HG03108 (cell line): ENCODE measurements at regions not wholly inside any gene's neighbourhood (a gene's known extent, or its start where the extent isn't known, plus 50 kb on each side); places are given as distances from the start of the nearest gene placed in this dataset.
"Not testable (repeated sequence)": the region's sequence is repeated elsewhere in the genome, so short reads cannot be mapped to it uniquely, and the experiment has no call there.

Experiments
- ATAC-seq: cut with Tn5 transposase; IDR thresholded peaks from one replicate; pipeline ENCODE4 v1.9.1; 2021; ENCODE audit warnings: moderate library complexity; ENCODE audit not compliant: unreplicated experiment

GRCh38 chr4:33746979-33747378 lies 2497.3 kb downstream of the ARAP2 start:
- ATAC-seq = no peak

GRCh38 chr4:33751050-33751449 lies 2493.3 kb downstream of the ARAP2 start:
- no peak for ATAC-seq

DNA sequence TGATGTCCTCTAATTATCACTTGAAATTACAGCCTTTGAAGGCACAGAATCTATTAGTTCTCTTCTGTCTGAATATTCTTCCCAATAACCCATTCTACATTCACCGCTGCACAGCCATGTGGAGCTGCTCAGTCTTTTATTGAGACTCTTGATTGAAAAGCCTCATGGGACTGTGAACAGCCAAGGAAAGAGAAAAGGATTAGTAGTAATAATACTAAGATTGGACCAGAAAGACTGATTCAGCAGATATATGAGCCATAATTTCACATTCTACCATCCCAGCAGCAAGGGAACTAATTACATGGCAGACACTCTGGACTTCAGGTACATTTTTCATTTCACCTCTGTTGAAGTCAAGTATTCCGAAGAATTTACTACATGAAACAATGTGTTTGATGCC lies 2471.7 kb downstream of the ARAP2 start:
- no peak for ATAC-seq

GRCh38 chr4:33780952-33781791 lies 2463.1 kb downstream of the ARAP2 start:
- ATAC-seq = no peak

- ATAC-seq = no peak
Observed at GRCh38 chr4:33785843-33786242, 2458.5 kb downstream of the ARAP2 start.

- no peak for ATAC-seq
Observed at GRCh38 chr4:33802578-33802977, 2441.7 kb downstream of the ARAP2 start.

DNA sequence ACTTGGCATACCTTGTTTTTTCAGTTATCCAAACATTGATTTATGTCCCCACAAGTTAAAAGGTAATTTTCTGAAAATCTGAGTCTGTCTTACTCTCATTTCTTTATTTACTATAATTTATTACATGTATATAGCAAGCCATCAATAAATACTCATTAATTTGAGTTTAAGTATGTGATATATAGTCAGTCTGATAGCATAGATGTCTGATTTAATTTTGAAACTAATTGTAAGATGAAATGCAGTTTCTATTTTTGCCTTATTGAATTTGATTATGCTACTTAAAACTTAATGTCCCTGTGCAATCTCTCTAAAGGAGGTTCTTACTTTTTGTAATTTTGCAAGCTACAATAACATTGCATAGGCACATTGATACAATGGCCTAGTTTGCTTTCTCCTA lies 2418.6 kb downstream of the ARAP2 start:
- ATAC-seq = no peak

- not testable (repeated sequence) for ATAC-seq
Observed at GRCh38 chr4:33829356-33829755, 2415.0 kb downstream of the ARAP2 start.

DNA sequence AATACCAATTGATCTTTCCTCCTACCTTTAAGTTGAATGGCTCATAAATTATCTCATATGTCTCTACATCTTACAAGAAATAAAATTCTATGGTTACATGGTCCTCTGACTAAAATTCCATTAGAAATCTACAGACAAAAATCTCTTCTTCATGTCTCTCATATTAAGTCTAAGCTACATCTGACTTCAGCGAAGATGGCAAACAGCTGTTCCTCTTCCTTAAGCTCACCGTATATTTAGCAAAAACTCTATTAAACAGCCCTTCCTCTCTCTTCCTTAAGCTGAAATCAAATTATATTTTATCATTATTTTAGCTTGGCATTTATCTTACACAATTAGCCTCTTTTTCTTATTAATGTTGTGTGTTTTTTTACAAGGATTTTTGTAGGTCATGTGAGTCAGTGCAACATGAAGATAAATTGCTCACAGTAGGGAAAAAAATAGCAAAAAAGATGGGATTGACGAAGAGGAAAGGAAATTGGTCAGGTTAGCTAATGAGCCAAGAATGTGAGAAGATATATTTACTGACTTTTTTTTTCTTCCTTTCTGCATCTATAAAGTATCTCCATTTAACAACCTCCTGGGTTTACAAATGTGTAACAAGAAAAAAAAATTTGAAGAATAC lies 2412.8 kb downstream of the ARAP2 start:
- no peak for ATAC-seq

- ATAC-seq = not testable (repeated sequence)
Observed at GRCh38 chr4:33835764-33836163, 2408.6 kb downstream of the ARAP2 start.

- no peak for ATAC-seq
Observed at GRCh38 chr4:33837043-33837838, 2407.1 kb downstream of the ARAP2 start.

GRCh38 chr4:33841120-33841519 lies 2403.2 kb downstream of the ARAP2 start:
- ATAC-seq = no peak

DNA sequence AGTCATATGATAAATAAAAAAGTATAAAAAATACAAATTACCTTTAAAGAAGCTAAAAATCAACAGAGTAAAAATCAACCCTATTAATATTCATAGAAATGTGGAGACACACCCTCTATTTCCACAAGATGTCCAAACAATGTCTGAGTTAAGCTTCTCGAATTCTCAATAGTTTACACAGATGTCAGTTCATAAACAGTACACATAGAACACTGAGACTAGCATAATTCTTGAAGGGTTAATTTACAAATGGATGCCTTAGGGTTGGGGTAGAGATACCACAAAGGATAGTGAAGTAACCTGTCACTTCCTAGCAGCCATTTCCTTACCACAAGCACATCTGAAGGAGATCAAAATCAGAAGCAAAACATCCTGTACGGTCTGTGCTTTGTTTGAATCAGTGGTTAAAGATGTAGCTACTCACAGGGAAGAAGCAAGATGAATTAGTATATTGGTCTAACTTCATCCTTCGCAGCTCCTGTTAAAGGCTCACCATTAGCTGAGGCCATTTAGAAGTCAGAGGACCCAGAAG lies 2393.9 kb downstream of the ARAP2 start:
- ATAC-seq = no peak

GRCh38 chr4:33853670-33854069 lies 2390.6 kb downstream of the ARAP2 start:
- ATAC-seq = not testable (repeated sequence)

DNA sequence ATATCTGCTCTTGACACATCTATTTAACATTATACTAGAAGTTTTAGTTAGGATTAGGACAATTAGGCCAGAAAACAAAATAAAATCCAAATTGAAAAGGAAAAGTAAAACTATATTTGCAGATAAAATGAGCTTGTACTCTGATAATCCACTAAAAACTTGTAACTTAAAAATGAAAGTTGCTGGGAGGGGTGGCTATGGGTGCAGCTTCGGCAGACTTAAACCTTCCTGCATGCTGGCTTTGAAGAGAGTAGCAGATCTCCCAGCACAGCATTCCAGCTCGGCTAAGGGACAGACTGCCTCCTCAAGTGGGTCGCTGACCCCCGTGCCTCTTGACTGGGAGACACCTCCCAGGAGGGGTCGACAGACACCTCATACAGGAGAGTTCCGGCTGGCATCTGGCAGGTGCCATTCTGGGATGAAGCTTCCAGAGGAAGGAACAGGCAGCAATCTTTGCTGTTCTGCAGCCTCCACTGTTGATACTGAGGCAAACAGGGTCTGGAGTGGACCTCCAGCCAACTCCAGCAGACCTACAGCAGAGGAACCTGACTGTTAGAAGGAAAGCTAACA lies 2379.9 kb downstream of the ARAP2 start:
- ATAC-seq = no peak

GRCh38 chr4:33873791-33874190 lies 2370.5 kb downstream of the ARAP2 start:
- ATAC-seq = no peak

DNA sequence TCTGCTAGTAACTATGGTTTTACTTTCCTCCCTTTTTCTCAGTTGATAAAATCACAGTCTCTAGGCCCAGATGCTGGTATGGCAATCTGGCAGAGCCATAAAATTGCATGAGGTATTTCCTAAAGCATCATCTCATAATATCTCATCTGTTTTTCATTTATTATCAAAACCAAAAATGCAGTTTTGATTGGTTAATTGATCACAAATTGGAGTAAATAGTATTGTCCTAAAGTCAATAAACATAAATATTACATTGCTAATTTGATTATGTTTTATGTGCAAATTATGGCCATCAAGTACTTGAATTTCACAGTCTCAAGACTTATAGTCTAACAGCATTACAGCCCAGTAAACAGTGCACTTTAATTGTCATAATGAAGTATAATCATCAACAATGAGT lies 2365.6 kb downstream of the ARAP2 start:
- no peak for ATAC-seq

DNA sequence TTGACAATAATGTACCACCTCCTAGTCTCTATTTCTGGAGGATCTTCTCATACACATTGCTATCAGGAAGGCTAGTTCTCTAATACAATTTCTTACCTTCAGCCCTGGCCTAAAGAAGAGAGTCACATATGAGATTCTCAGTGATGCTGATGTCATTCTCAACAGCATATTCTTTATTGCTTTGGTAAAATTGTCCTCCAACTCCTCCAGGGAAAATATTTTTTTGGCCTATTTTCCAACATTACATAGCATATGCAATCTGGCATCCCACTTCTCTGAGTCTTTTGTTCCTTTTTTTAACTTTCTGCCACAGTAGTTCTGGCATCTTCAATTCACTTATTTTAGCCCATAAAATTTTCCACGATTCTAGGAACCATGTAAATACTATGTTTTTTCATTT lies 2363.1 kb downstream of the ARAP2 start:
- no peak for ATAC-seq

DNA sequence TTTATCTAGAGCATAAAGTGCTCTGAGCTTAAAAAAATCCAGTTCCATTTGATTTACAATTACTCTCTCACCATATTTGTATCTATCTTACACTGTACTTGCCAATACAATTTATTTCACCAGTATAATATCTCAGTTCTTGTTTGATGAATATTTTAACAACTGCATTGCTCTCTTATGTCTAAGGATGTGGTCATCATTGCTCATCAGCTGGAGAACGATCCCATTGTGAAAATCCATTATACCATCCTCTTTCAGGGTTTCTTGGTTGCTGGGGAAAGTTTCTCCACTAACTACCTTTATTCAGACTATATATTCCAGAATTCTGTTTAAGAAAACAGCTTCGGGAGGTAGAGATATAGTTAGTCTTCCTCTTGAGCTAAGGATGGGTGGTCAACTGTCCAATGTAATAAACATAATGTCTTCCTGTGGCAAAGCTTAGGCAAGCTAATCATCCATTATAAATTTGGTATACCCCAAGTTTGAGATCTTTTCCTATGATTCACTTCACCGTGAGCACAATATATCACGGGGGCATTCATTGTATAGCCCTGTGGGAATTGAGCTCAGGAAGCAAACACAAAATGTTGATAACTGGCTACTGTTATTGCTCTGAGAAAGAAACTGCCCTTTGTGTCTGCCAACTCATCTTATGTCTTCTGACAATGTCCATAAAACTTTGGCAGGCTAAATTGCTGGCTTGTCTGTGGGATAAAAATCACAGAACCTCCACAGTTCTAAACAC lies 2361.9 kb downstream of the ARAP2 start:
- ATAC-seq = no peak

GRCh38 chr4:33883111-33883510 lies 2361.2 kb downstream of the ARAP2 start:
- ATAC-seq = no peak
